ENCODE measurements at regions not wholly inside any gene's neighbourhood (a gene's known extent, or its start where the extent isn't known, plus 50 kb on each side); places are given as distances from the start of the nearest gene placed in this dataset.

GRCh38 chr13:85525411-85525810, 273.8 kb downstream of the SLITRK6 start:
- no peak for TF ChIP-seq CTCF (conservative IDR thresholded peaks at IDR 0.05)
- no peak for TF ChIP-seq ZFX (IDR thresholded peaks at IDR 0.05)
